MCF 10A (cell line): ENCODE measurements at regions not wholly inside any gene's neighbourhood (a gene's known extent, or its start where the extent isn't known, plus 50 kb on each side); places are given as distances from the start of the nearest gene placed in this dataset.
"Not testable (repeated sequence)": the region's sequence is repeated elsewhere in the genome, so short reads cannot be mapped to it uniquely, and the experiment has no call there.

ENCODE experiments used
- BruUV-seq: library from RNA; stranded (reverse); fragments of 400-500 nt; replicated peaks from 2 replicates; lab custom pipeline; 2021; lab: Mats Ljungman, UMichigan
- CTCF ChIA-PET: fragments of 300-600 bp; sonication (Branson Sonifier 250); formaldehyde crosslinking; extraction: SDS; loops from one replicate; lab custom pipeline; 2021; ENCODE audit warnings: antibody characterized with exemption, inconsistent platforms; lab: Yijun Ruan, JAX
- POLR2A ChIA-PET: fragments of 300-600, 350-650 bp; sonication (Branson Sonifier 250); formaldehyde crosslinking; extraction: SDS; loops from one replicate; lab custom pipeline; 2020; ENCODE audit warnings: antibody characterized with exemption, inconsistent platforms; lab: Yijun Ruan, JAX
- DNase-seq: peaks from one replicate; pipeline ENCODE4 v3.0.0-alpha.2; 2018; ENCODE audit not compliant: unreplicated experiment
- H3K27ac Mint-ChIP-seq: one replicate; pipeline ENCODE4 v1.8.0; 2022; ENCODE audit warnings: mild to moderate bottlenecking, low read depth, mixed read lengths; ENCODE audit not compliant: unreplicated experiment
- H3K27me3 Mint-ChIP-seq: one replicate; pipeline ENCODE4 v1.8.0; 2022; ENCODE audit warnings: mixed read lengths; ENCODE audit not compliant: insufficient read depth, unreplicated experiment
- H3K36me3 Mint-ChIP-seq: one replicate; pipeline ENCODE4 v1.8.0; 2022; ENCODE audit warnings: mild to moderate bottlenecking, moderate library complexity, mixed read lengths; ENCODE audit not compliant: insufficient read depth, unreplicated experiment
- H3K4me1 Mint-ChIP-seq: one replicate; pipeline ENCODE4 v1.8.0; 2022; ENCODE audit warnings: mixed read lengths; ENCODE audit not compliant: insufficient read depth, unreplicated experiment
- H3K4me3 Mint-ChIP-seq: one replicate; pipeline ENCODE4 v1.8.0; 2022; ENCODE audit warnings: mild to moderate bottlenecking, moderate library complexity, mixed read lengths; ENCODE audit not compliant: unreplicated experiment
- H3K9me3 Mint-ChIP-seq: one replicate; pipeline ENCODE4 v1.8.0; 2022; ENCODE audit warnings: mixed read lengths; ENCODE audit not compliant: unreplicated experiment
- CTCF ChIP-seq: fragments of 200-600 bp; IDR thresholded peaks from one replicate; pipeline ENCODE4 v1.8.0; 2022; ENCODE audit warnings: antibody characterized with exemption, mild to moderate bottlenecking; ENCODE audit not compliant: unreplicated experiment
- intact Hi-C: fragments of 100-400 bp; cut with micrococcal nuclease; formaldehyde crosslinking; loops from 2 replicates; pipeline ENCODE4 v1.14.1; 2022

- BruUV-seq, result no TSS peak
- H3K27ac Mint-ChIP-seq, result no peak overlapping the region
- no peaks in the 10 kb centered on the region for H3K9me3 Mint-ChIP-seq
- TF ChIP-seq CTCF, result no peak
- POLR2A ChIA-PET, result no interaction called here
- H3K36me3 Mint-ChIP-seq, result no peaks in the 10 kb centered on the region
- DNase-seq, result no peak
- no peak overlapping the region for H3K4me3 Mint-ChIP-seq
- H3K4me1 Mint-ChIP-seq, result no peaks in the 10 kb centered on the region
- intact Hi-C loops, result no loop called here
- CTCF ChIA-PET, result no interaction called here
- peaks cover 70% of the 10 kb centered on the region for H3K27me3 Mint-ChIP-seq
Observed at GRCh38 chr2:236370847-236371409, 106.7 kb upstream of the ASB18 start.

- ChIA-PET POLR2A (no interaction called here), CTCF (interaction anchor here (0.6 kb wide), 1 partner anchor 247 kb away, joined by 3 read pairs; no protein-coding TSS in a partner anchor)
- peaks cover 20% of the 10 kb centered on the region for H3K27me3 Mint-ChIP-seq
- no peak overlapping the region for H3K4me3 Mint-ChIP-seq
- no peaks in the 10 kb centered on the region for H3K36me3 Mint-ChIP-seq
- H3K4me1 Mint-ChIP-seq, result peaks cover 6% of the 10 kb centered on the region
- H3K9me3 Mint-ChIP-seq, result no peaks in the 10 kb centered on the region
- no peak for TF ChIP-seq CTCF
- no peak for DNase-seq
- no TSS peak for BruUV-seq
- no peak overlapping the region for H3K27ac Mint-ChIP-seq
- intact Hi-C loops, result no loop called here
Observed at GRCh38 chr2:236375973-236376476, 111.8 kb upstream of the ASB18 start.

GRCh38 chr2:236376566-236377244, 112.5 kb upstream of the ASB18 start:
- peaks cover 6% of the 10 kb centered on the region for H3K4me1 Mint-ChIP-seq
- no peaks in the 10 kb centered on the region for H3K36me3 Mint-ChIP-seq
- no peak for DNase-seq
- ChIA-PET POLR2A (interaction anchor here (0.6 kb wide), 1 partner anchor 710 kb away, joined by 3 read pairs; no protein-coding TSS in a partner anchor), CTCF (interaction anchor here (0.6 to 1.2 kb wide), 2 partner anchors 246 to 651 kb away, joined by 3 read pairs; no protein-coding TSS in a partner anchor)
- TF ChIP-seq CTCF, result no peak
- H3K27ac Mint-ChIP-seq, result no peak overlapping the region
- H3K4me3 Mint-ChIP-seq, result no peak overlapping the region
- peaks cover 13% of the 10 kb centered on the region for H3K27me3 Mint-ChIP-seq
- intact Hi-C loops, result no loop called here
- no peaks in the 10 kb centered on the region for H3K9me3 Mint-ChIP-seq
- no TSS peak for BruUV-seq

DNA sequence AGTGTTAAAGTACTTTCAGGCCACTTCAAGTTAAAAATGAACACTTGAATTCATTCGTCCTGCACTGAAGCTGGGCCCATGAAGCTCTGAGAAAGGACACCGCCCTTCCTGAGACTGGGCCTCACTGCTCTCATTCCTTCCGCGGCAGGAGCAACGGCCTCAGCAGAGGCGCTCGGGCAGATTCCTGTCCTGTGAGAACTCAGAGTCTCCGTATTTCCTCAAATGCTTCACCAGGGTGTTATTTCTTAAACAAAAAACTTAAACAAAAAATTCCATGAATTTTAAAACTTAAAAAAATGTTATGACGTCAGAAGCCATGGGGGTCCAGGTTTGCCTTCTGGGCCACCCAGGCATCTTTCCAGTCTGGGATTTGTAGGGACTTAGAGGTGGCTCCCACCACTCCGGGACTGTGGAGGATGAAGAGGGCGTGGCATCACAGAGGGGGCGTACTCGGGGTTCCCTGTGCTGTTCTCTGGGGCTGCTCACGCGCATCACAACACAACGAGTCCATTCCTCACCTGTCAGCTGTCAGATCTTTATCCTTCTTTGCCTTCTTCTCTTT, 115.9 kb upstream of the ASB18 start:
- Mint-ChIP-seq H3K9me3 (no peaks in the 10 kb centered on the region), H3K27ac (no peak overlapping the region), H3K4me3 (no peak overlapping the region), H3K4me1 (peaks cover 6% of the 10 kb centered on the region), H3K27me3 (peaks cover 13% of the 10 kb centered on the region), H3K36me3 (no peaks in the 10 kb centered on the region)
- ChIA-PET POLR2A (interaction anchor here (0.7 kb wide), 1 partner anchor 60 kb away, joined by 3 read pairs; no protein-coding TSS in a partner anchor), CTCF (no interaction called here)
- DNase-seq, result no peak
- intact Hi-C loops, result no loop called here
- BruUV-seq, result no TSS peak
- no peak for TF ChIP-seq CTCF

GRCh38 chr2:236381253-236381652, 117.0 kb upstream of the ASB18 start:
- H3K9me3 Mint-ChIP-seq, H3K4me3 Mint-ChIP-seq, DNase-seq, H3K27ac Mint-ChIP-seq, H3K36me3 Mint-ChIP-seq, CTCF ChIA-PET, BruUV-seq, H3K4me1 Mint-ChIP-seq, intact Hi-C loops, POLR2A ChIA-PET: not testable (repeated sequence)
- peaks cover 13% of the 10 kb centered on the region for H3K27me3 Mint-ChIP-seq
